GM12892 (cell line): ENCODE measurements at regions not wholly inside any gene's neighbourhood (a gene's known extent, or its start where the extent isn't known, plus 50 kb on each side); places are given as distances from the start of the nearest gene placed in this dataset.

Source experiments
- POLR2A ChIP-seq: IDR thresholded peaks from 2 replicates; pipeline ENCODE4 v1.6.1; 2011; ENCODE audit warnings: low read depth, low read length, control low read depth
- POLR2AphosphoS5 ChIP-seq: IDR thresholded peaks from 2 replicates; pipeline ENCODE4 v1.6.1; 2011; ENCODE audit warnings: low read depth, low read length, control low read depth
- TAF1 ChIP-seq: IDR thresholded peaks from 2 replicates; pipeline ENCODE4 v1.6.1; 2011; ENCODE audit warnings: low read depth, mild to moderate bottlenecking, control low read depth, low read length, borderline replicate concordance

DNA sequence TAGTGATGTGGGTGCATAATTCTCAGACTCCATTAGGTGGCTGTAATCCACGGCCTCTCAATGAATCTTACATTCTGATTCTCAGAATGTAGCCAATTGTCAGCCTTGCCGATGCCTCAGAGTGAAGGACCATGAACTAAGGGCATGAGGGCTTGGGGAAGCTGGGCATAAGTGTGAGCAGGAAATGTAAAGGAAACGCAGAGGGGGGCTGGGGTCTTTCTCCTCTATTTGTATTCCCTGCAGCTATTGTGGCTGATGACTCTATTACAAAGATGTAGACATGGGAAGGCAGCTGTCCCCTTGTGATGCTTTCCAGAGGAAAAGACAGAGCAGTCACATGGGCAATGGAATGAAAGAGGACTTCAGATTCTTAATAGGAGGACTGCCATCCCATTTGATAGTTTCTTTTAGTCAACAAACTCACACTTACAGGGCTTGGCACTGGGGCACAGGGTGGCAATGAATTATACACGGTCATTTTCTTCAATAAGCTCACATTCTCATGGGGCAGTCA, 353.2 kb upstream of the PKDCC start:
- TF ChIP-seq POLR2AphosphoS5 (no peak), POLR2A (no peak), TAF1 (no peak)
